H1 (cell line): ENCODE measurements at regions not wholly inside any gene's neighbourhood (a gene's known extent, or its start where the extent isn't known, plus 50 kb on each side); places are given as distances from the start of the nearest gene placed in this dataset.
A peak's percentile ranks its signal among the peaks of the same experiment; 100 is the strongest.

Source experiments
- BACH1 ChIP-seq: IDR thresholded peaks from 2 replicates; pipeline ENCODE4 v1.6.1; 2012; ENCODE audit warnings: low read length, improper control_type of control experiment
- CHD7 ChIP-seq: fragments of 300-600 bp; sonication (generic); IDR thresholded peaks from 2 replicates; pipeline ENCODE4 v1.7.1; 2012; ENCODE audit warnings: low read length, moderate library complexity, mild to moderate bottlenecking, inconsistent platforms; ENCODE audit not compliant: insufficient replicate concordance
- CTCF ChIP-seq, 3 experiments: IDR thresholded peaks; 1 replicate in 2 of 3; 2 replicates in 1 of 3; pipeline versions ENCODE4 v1.5.1 to v1.6.1; 2011; ENCODE audit warnings: low read length in 3 of 3, mild to moderate bottlenecking in 3 of 3, inconsistent platforms in 2 of 3, low read depth in 1 of 3, moderate library complexity in 1 of 3; ENCODE audit not compliant: insufficient read depth in 1 of 3; ENCODE audit errors: control extremely low read depth in 1 of 3
- ZNF274 ChIP-seq: IDR thresholded peaks from 2 replicates; pipeline ENCODE4 v1.7.0; 2012; ENCODE audit warnings: low read length, borderline replicate concordance; ENCODE audit errors: extremely low read depth

DNA sequence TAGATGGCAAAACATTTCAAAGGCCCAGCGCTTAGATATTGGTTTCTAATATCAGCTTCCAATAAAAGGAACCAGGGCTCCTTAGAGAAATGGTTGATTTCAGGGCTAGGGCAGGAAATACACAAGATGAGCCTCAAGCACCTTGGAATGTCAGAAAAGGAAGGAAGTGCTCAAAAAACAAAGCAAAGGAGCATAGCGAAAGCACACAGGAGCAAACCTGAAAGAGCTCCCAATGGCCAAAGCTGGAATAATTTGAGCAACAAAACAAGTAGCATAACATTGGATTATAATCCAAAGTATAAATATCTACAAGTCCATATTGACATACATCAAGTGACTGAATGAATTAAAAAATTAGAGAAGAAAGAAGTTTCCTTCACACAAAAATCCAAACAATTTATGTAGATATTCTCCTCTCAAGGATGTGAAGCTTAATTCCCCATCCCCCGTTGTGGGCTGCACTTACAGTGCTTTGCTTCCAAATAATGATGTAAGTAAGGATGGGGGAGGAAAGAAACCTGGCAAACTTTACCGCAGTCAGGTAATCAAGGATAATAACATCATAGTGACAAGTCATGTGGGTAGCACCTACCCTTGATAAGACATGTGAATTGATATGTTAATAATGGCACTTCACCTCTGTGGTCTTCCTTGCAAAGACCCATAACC, 132.9 kb upstream of the DST start (continued):
- TF ChIP-seq ZNF274 (no peak), CHD7 (peak; percentile 75), BACH1 (no peak), CTCF (IDR thresholded peaks at IDR 0.05; ENCODE audit: control extremely low read depth in 1 of 3, insufficient read depth in 1 of 3, low read depth in 1 of 3, low read length in 3 of 3) (no peak)
